ENCODE measurements at regions not wholly inside any gene's neighbourhood (a gene's known extent, or its start where the extent isn't known, plus 50 kb on each side); places are given as distances from the start of the nearest gene placed in this dataset.
"Not testable (repeated sequence)": the region's sequence is repeated elsewhere in the genome, so short reads cannot be mapped to it uniquely, and the experiment has no call there.

DNA sequence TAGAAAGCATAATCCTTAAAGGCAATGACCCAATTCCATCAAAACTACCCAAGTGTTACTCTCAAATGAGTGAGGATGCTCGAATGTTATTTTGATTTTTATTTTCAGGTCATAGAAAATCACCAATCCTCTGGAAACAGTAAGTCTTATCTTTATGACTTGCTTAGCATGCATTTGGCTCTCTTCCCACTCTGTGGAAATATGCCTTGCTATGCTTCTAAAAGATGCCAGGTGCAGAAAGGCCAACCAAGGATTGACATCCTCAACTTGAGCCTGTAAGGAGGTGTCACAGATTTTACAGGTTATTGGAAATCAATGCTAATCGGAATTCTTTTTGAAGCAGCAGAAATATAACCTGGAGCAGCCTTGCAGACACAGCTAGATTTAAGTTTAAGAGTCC lies 543.9 kb upstream of the LINC00305 start:
- DNase-seq (ENCODE audit: low spot score in 2 of 2, unreplicated experiment in 2 of 2) = no peak
- no peak overlapping the region for H3K27ac Mint-ChIP-seq
- no peaks in the 10 kb centered on the region for H3K36me3 Mint-ChIP-seq
- H3K4me1 Mint-ChIP-seq = peaks cover 3% of the 10 kb centered on the region
- H3K27me3 Mint-ChIP-seq (ENCODE audit: low read depth) = no peaks in the 10 kb centered on the region
- TF ChIP-seq, protein P1, sequence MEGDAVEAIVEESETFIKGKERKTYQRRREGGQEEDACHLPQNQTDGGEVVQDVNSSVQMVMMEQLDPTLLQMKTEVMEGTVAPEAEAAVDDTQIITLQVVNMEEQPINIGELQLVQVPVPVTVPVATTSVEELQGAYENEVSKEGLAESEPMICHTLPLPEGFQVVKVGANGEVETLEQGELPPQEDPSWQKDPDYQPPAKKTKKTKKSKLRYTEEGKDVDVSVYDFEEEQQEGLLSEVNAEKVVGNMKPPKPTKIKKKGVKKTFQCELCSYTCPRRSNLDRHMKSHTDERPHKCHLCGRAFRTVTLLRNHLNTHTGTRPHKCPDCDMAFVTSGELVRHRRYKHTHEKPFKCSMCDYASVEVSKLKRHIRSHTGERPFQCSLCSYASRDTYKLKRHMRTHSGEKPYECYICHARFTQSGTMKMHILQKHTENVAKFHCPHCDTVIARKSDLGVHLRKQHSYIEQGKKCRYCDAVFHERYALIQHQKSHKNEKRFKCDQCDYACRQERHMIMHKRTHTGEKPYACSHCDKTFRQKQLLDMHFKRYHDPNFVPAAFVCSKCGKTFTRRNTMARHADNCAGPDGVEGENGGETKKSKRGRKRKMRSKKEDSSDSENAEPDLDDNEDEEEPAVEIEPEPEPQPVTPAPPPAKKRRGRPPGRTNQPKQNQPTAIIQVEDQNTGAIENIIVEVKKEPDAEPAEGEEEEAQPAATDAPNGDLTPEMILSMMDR (IDR thresholded peaks at IDR 0.05; ENCODE audit: unreplicated experiment) = no peak
- no peak overlapping the region for H3K4me3 Mint-ChIP-seq
- no peaks in the 10 kb centered on the region for H3K9me3 Mint-ChIP-seq

DNA sequence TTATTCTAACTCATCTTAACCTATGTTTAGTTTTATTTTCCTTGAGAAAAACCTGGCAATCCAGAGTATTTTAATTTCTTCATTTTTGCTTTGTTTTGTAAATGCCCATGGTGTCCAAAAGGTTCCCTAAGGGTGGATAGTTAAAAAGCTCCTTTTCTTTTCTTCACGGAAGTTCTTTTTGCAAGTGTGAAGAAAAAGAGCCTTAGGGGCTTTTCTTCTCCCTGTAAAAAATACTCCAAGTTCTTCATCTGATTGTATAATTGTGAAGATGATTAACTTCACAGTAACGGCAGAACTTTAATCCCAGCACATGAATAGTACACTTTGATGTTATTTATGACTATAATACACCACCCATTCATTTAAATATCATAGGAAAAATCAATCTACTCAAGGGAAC lies 530.2 kb upstream of the LINC00305 start:
- Mint-ChIP-seq H3K27ac (no peak overlapping the region), H3K9me3 (no peaks in the 10 kb centered on the region), H3K36me3 (no peaks in the 10 kb centered on the region), H3K4me3 (no peak overlapping the region), H3K27me3 (ENCODE audit: low read depth) (no peaks in the 10 kb centered on the region), H3K4me1 (peaks cover 4% of the 10 kb centered on the region)
- TF ChIP-seq, protein P1 (IDR thresholded peaks at IDR 0.05; ENCODE audit: unreplicated experiment) = no peak
- no peak for DNase-seq (ENCODE audit: low spot score in 2 of 2, unreplicated experiment in 2 of 2)

DNA sequence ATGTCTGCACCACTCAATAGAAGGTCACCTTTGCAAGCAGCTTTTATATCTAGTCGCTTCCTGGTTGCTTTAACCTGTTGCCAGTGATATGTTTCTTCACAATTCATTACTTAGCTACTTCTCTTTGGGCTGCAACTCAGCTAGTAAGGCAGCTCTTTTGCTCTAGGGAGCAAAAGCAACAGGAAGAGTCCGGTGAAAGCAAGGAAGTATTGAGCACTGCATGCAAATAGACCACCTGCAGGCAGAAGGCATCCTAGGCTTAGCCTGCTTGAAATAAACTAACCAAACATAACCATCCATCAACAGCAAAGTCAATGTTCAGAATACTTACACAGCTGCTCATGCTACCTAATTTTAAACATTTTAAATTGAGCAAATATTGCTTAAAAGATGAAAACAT lies 529.2 kb upstream of the LINC00305 start:
- no peak overlapping the region for H3K27ac Mint-ChIP-seq
- no peaks in the 10 kb centered on the region for H3K36me3 Mint-ChIP-seq
- no peak for DNase-seq (ENCODE audit: low spot score in 2 of 2, unreplicated experiment in 2 of 2)
- H3K4me3 Mint-ChIP-seq = no peak overlapping the region
- TF ChIP-seq, protein P1 (IDR thresholded peaks at IDR 0.05; ENCODE audit: unreplicated experiment) = no peak
- H3K4me1 Mint-ChIP-seq = peaks cover 4% of the 10 kb centered on the region
- no peaks in the 10 kb centered on the region for H3K27me3 Mint-ChIP-seq (ENCODE audit: low read depth)
- H3K9me3 Mint-ChIP-seq = no peaks in the 10 kb centered on the region

DNA sequence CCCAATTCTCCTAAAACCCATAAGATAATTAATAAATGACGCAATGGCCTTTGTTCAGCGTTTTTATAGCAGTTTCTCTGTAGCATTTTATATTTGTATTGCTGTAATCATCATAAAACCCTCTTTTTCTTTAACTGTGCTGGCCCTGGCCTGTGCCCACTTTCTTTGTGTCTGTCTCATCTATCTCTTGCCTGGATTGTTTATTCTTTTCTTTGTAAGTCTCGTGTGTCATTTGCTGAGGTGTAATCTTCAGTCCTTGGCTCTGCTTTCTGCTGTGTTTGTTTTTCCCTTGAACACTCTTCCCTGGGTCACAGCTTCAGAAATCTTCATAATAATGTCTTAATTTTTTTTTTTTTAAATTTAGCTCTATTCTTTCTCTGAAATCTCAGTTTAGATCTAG lies 525.8 kb upstream of the LINC00305 start:
- Mint-ChIP-seq H3K9me3 (no peaks in the 10 kb centered on the region), H3K36me3 (no peaks in the 10 kb centered on the region), H3K27me3 (ENCODE audit: low read depth) (no peaks in the 10 kb centered on the region), H3K4me3 (no peak overlapping the region), H3K27ac (no peak overlapping the region), H3K4me1 (peaks cover 4% of the 10 kb centered on the region)
- TF ChIP-seq, protein P1 (IDR thresholded peaks at IDR 0.05; ENCODE audit: unreplicated experiment) = no peak
- no peak for DNase-seq (ENCODE audit: low spot score in 2 of 2, unreplicated experiment in 2 of 2)

DNA sequence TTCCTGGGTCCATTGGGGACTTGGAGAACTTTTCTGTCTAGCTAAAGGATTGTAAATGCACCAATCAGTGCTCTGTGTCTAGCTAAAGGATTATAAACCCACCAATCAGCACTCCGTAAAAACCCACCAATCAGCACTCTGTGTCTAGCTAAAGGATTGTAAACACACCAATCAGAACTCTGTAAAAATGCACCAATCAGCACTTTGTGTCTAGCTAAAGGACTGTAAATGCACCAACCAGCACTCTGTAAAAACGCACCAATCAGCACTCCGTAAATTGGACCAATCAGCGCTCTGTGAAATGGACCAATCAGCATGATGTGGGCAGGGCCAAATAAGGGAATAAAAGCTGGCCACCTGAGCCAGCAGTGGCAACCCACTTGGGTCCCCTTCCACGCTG lies 522.4 kb upstream of the LINC00305 start:
- not testable (repeated sequence) for H3K4me1 Mint-ChIP-seq; H3K27me3 Mint-ChIP-seq (ENCODE audit: low read depth); H3K27ac Mint-ChIP-seq; H3K9me3 Mint-ChIP-seq; DNase-seq (ENCODE audit: low spot score in 2 of 2, unreplicated experiment in 2 of 2); H3K36me3 Mint-ChIP-seq; H3K4me3 Mint-ChIP-seq

DNA sequence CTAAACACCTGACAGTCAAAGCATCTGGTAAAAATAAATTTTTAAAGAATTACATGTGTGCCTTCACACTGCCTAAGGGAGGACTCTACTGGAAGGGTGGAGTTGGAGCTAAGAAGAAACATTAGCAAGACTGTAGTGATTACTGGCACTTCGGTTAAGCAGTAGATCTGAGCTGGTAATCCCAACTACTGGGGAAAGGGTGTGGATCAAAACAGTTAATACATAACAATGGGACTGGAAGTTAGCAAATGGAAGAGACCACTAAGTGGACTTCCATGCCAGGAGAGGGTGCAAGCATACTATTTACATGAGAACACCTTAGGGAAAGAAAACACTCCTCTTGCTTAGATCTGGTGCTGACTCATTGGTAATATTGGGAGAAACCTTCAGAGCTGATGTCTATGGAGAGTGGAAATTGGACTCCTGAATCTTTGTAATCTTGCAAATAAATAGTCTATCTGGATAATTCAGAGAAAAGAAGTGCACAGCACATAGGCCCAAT lies 519.6 kb upstream of the LINC00305 start:
- Mint-ChIP-seq H3K9me3 (no peaks in the 10 kb centered on the region), H3K27ac (no peak overlapping the region), H3K36me3 (no peaks in the 10 kb centered on the region)

More for the DNA sequence above, 519.6 kb upstream of the LINC00305 start:
- H3K27me3 Mint-ChIP-seq (ENCODE audit: low read depth) = no peaks in the 10 kb centered on the region
- DNase-seq (ENCODE audit: low spot score in 2 of 2, unreplicated experiment in 2 of 2) = no peak
- TF ChIP-seq, protein P1 (IDR thresholded peaks at IDR 0.05; ENCODE audit: unreplicated experiment) = no peak
- H3K4me3 Mint-ChIP-seq = no peak overlapping the region
- peaks cover 9% of the 10 kb centered on the region for H3K4me1 Mint-ChIP-seq
